ENCODE measurements at regions not wholly inside any gene's neighbourhood (a gene's known extent, or its start where the extent isn't known, plus 50 kb on each side); places are given as distances from the start of the nearest gene placed in this dataset.
"Not testable (repeated sequence)": the region's sequence is repeated elsewhere in the genome, so short reads cannot be mapped to it uniquely, and the experiment has no call there.

GRCh38 chr12:77249892-77250291 lies 184.5 kb upstream of the E2F7 start:
- no peak for DNase-seq

GRCh38 chr12:77248036-77248435 lies 182.7 kb upstream of the E2F7 start:
- DNase-seq = no peak

DNA sequence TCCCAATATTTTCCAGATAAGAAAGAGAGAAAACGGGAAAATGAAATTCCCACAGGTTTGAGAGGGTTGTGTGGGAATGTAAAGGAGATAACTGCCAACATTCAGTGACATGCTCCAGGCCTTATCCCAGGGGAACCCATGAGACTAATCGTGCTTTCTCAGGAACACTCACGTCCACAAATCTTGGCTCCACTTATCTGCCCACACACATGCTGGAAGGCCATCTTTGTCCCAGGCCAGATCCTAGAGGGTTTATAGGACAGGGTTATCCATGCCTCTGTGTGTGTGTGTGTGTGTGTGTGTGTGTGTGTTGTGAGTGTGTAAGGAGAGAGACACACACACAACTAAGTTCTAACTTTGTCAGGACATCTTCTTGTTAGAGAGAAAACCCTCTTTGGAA lies 182.2 kb upstream of the E2F7 start:
- DNase-seq = no peak

GRCh38 chr12:77243345-77243744 lies 178.0 kb upstream of the E2F7 start:
- DNase-seq = no peak

GRCh38 chr12:77239617-77240016 lies 174.2 kb upstream of the E2F7 start:
- no peak for DNase-seq

DNA sequence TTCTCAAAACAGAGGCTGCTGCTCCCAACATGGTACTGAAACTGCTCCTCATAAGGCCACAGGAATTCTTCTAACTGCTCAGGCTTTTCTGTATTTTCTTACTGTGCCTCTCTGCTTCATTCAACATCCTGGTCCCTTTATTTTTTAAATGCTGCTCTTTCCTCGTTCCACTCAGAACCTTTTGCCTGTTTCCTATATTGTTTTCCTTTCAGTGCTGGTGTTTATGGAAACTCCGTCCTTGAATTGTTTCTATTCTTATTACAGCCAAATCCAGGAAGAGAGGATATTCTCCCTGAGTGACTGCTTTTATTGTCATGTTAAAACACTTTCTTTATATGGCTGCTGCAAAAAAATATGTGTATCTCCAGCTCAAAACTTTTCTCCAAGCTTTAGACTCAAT lies 173.0 kb upstream of the E2F7 start:
- DNase-seq = no peak

DNA sequence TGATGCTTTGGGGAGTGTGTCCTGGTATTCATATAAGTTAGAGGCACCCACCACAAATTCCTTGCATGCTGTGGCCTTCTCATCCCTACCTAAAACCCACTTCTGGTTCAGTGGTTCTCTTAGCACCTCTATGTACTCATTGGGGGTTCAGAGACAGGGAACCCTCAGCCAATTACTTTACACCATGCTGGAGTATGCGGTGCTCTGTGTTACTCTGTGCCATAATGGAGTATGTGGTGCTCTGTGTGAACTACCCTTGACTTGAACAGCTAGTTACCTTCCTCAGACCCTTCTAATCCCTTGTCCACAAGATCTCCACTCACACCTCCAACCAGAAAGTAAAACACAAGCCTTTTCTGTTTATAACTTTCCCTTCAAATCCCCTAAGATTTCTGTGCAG lies 172.5 kb upstream of the E2F7 start:
- DNase-seq = no peak

- no peak for DNase-seq
Observed at GRCh38 chr12:77236066-77236465, 170.7 kb upstream of the E2F7 start.

GRCh38 chr12:77232045-77232444 lies 166.7 kb upstream of the E2F7 start:
- no peak for DNase-seq

- DNase-seq = peak; percentile 68 to 77
Observed at GRCh38 chr12:77231501-77231918, 166.1 kb upstream of the E2F7 start.

DNA sequence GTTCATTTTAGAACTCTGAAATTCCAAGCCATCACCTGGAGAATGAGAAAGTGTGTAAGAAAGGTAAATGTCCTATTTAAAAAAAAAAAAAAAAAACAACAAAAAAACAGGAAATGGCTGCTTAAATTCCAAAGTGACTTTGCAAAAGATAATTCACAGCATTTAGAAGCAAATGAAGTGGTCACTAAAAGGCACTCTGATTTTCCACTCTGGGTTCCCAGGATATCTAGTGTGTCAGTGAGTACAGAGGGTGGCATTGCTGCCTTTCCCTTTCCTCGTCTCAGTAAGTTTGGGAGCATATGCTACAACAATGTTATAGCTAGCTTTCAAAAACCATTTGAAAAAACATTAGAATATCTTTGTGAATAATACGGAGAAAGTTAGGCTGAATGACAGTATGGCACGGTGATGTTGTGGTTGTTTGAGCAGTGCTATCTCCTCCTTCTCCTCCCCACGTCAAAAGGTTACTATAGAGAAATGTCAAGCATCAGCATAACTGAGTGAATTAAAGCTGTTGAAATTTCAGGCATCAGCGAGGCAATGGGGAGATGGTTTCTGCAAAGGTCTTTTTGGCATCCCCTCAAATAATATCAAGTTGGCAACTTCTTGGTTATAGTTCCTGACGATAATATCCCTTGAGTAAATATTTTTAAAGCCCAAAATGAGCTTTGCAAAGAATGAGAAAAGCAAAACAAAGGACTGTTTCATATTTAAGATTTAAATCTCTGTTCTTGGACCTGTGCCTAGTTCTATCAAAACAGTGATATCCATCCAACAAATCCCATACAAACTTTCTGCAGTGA lies 164.5 kb upstream of the E2F7 start:
- no peak for DNase-seq

DNA sequence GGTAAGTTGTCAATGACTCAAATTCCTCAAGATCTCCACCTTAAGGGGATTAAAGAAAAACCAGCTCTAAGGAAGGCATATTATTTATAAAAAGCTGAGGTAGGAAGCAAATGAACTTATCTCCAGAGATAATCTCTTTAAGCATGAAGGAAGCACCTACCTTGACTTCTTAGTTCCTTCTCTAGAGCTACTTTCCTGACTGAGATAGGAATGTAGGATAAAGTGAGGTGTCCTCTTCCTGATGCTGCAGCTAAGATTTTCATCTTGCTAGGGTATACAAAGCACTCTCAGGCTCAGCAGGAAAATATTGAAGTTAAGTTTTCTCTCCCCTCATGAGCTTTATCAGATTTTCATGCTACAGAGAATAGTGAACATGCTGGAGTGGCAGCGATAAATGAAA lies 163.0 kb upstream of the E2F7 start:
- no peak for DNase-seq

DNA sequence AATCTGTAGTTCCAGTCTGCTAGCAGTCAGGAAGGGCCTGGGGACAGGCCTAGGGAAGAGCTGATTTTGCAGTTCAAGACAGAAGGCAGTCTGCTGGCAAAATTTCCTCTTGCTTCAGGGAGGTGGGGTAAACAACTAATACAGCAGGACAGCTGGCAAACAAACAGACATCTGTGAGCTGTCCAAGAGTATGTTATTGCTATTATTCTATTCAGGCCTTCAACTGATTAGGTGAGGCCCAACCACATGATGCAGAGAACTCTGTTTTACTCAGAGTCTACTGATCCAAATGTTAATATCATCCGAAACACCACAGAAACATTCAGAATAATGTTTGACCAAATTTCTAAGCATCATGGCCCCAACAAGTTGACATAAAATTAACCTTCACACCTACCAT lies 161.0 kb upstream of the E2F7 start:
- no peak for DNase-seq

DNA sequence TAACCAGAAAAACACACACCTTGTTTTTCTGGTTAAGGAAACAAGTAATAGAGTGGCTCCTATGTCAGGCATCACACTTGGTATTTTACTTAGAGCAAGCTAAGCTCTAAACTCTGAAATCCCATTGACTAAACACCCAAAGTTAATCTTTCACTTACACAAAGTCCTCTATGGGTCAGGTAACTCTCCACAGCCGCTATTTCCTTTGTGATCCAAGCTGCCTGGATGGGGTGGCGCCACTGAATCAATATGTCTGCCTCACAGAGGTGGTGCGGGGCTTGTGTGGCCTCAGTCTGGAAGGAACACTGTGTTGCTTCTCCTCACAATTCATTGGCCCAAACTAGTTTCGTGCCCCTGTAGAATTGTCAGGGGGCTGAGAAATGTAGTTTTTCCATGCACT lies 160.0 kb upstream of the E2F7 start:
- no peak for DNase-seq

- no peak for DNase-seq
Observed at GRCh38 chr12:77224346-77224745, 159.0 kb upstream of the E2F7 start.

- no peak for DNase-seq
Observed at GRCh38 chr12:77222336-77222735, 157.0 kb upstream of the E2F7 start.

GRCh38 chr12:77220586-77220985 lies 155.2 kb upstream of the E2F7 start:
- DNase-seq = no peak

- no peak for DNase-seq
Observed at GRCh38 chr12:77218278-77218677, 152.9 kb upstream of the E2F7 start.

DNA sequence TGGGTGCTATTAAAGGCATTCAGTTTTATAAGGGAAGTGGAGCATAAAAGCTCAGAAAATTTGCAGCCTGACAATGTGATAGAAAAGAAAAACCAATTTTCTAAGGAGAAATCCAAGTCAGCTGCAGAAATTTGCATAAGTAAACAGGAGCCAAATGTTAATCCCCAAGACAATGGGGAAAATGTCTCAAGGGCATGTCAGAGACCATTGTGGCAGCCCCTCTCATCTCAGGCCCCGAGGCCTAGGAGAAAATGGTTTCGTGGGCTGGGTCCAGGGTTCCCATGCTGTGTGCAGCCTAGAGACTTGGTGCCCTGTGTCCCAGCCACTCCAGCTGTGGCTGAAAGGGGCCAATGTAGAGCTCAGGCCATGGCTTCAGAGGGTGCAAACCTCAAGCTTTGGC lies 150.8 kb upstream of the E2F7 start:
- not testable (repeated sequence) for DNase-seq

- no peak for DNase-seq
Observed at GRCh38 chr12:77214136-77214535, 148.8 kb upstream of the E2F7 start.

- DNase-seq = no peak
Observed at GRCh38 chr12:77213319-77213718, 147.9 kb upstream of the E2F7 start.

DNA sequence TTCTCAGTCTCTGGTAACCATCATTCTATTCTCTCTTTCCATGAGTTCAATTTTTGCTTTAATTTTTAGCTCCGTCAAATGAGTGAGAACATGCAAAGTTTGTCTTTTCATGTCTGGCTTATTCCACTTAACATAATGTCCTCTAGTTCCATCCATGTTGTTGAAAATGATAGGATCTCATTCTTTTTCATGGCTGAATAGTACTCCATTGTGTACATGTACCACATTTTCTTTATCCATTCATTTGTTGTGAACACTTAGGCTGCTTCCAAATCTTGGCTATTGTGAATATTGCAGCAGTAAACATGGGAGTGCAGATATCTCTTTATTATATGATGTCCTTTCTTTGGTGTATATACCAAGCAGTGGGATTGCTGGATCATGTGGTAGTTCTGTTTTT lies 145.4 kb upstream of the E2F7 start:
- no peak for DNase-seq

GRCh38 chr12:77204083-77204482 lies 138.7 kb upstream of the E2F7 start:
- DNase-seq = no peak

DNA sequence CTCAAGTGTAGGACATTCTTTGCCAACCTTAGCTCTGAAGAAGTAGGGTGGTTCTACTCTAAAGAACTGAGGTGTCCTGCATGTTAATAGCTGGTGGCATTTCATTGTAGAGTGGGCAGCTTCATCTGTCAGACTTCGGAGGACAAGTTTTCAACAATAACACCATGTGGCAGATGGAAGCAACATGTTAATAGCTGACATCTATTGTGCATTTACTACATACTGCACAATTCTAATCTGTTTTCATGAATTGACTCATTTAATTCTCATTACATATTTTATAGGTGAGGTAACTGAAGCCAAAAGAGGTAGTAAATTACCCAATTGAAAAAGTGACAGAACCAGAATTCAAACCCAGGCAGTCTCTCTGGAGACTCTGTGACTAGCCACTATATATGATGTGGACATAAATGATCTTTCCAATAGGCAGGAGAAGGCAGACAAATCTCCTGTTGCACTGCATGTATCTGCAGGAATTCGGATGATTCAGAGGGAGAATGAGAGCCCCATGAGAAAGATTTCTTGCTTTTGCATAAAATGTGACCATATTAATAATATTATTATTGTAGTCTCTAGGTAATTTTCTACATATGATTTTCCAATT lies 137.2 kb upstream of the E2F7 start:
- DNase-seq = no peak

- DNase-seq = no peak
Observed at GRCh38 chr12:77189901-77190416, 124.6 kb upstream of the E2F7 start.

Measured in AML-193 (cell line).